IPS-NIHi7 (cell line): ENCODE measurements at regions not wholly inside any gene's neighbourhood (a gene's known extent, or its start where the extent isn't known, plus 50 kb on each side); places are given as distances from the start of the nearest gene placed in this dataset.

Experiments used
- DNase-seq: peaks from one replicate; pipeline ENCODE4 v3.0.0; 2012; ENCODE audit warnings: mixed read lengths; ENCODE audit errors: extremely low spot score

GRCh38 chr3:177300842-177301241 lies 103.6 kb upstream of the TBL1XR1 start:
- no peak for DNase-seq

- no peak for DNase-seq
Observed at GRCh38 chr3:177306252-177306651, 109.0 kb upstream of the TBL1XR1 start.

DNA sequence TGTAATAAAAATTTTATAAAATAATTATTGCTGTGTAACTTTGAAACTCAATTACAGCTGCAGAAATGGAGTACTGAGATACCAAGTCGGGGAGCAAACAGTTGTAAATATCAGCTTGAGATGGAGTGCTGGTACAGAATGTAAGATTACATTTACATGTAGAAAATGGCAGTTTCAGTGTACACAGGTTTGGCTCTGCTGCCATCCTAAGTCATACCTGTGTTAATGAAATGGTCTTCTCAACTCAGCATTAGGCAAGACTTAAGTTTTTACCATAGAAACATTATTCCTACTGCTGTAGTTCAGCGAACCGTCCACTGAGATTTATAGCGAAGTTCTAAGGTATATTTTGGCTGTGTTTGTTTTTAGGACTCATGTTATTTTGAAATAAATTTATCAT lies 110.1 kb upstream of the TBL1XR1 start:
- DNase-seq = no peak

DNA sequence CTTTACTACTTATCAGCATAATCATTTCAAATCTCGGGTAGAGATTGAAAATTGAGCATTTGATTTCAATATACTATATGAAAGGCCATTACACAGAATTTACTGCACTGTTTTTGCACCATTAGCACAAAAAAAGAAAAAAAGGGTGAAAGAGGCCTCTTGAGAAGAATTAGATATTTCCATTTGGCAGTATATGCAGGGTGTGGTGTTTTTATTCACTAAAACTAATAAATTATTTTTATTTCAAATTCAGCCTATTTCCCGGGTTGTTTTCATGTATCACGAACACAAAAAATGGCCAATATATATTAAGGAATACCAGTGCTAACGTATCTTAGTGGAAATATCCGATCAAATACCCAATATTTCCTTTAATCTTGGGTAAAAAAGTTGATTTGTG lies 110.5 kb upstream of the TBL1XR1 start:
- DNase-seq = no peak

DNA sequence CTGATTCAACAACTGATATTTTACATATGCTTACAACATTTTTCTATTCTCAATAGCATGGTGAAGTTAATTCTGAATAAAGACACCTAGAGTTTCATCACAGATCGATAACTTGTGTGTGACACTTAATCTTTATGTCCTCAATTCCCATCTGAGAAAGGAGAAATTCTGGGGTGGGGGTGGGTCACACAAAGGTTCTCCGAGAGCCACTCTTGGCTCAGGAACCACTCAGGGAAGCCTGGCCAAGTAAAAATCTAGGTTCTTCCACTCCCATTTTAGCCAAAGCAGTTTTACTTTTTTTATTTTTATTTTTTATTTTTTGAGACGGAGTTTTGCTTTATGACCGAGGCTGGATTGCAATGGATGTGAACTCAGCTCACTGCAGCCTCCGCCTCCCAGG lies 111.0 kb upstream of the TBL1XR1 start:
- no peak for DNase-seq

GRCh38 chr3:177308911-177309310 lies 111.6 kb upstream of the TBL1XR1 start:
- DNase-seq = no peak

DNA sequence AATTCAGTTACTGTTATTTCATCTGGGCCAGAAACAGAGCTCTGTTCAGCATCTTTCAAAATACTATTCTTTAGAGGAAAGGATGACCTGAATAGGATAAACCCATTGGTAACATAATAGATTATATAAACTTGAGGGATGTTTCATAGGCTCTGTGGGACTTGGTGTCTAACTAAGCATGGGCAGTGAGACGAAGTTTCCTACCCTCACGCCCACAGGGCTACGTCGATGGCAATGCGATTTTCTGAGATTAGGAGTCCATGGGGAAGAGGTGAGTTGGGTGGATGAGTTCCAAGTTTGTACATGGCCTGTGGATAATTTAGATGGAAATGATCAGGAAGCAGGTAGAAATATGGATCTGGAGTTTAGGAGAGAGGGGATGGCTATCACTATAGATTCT lies 115.2 kb upstream of the TBL1XR1 start:
- DNase-seq = no peak

DNA sequence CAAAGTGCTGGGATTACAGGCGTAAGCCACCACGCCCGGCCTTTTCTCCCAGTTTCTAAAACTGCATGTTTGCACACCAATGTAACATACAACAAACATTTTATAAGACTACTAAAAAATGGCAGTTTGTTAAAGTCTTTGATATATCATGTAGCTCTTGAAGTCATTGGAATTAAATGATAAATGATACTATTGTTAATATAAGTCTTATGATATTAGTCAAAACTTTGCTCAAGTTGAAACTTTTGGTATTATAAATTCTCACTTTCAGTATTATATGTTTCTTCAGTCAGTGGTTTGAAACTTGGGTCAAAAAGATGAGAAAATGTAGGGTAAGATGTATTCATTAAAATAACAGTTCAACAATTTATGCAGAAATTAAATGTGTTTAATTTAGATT lies 117.6 kb upstream of the TBL1XR1 start:
- no peak for DNase-seq

DNA sequence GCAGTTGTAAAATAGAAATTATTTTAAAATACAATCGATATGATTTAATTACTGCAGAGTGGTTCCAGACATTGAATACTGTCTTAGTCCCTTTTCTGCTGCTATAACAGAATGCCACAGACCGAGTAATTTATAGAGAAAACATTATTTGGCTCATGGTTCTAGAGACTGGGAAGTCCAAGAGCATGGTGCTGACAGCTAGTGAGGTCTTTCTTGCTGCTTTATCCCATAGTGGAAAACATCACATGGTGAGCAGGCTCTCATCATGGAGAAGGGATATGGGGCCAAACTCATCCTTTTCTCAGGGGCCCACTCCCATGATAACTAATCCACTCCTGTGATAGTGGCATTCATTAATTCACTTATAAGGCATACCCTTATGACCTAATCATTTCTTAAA lies 120.0 kb upstream of the TBL1XR1 start:
- DNase-seq = no peak

- DNase-seq = no peak
Observed at GRCh38 chr3:177318559-177318958, 121.3 kb upstream of the TBL1XR1 start.

DNA sequence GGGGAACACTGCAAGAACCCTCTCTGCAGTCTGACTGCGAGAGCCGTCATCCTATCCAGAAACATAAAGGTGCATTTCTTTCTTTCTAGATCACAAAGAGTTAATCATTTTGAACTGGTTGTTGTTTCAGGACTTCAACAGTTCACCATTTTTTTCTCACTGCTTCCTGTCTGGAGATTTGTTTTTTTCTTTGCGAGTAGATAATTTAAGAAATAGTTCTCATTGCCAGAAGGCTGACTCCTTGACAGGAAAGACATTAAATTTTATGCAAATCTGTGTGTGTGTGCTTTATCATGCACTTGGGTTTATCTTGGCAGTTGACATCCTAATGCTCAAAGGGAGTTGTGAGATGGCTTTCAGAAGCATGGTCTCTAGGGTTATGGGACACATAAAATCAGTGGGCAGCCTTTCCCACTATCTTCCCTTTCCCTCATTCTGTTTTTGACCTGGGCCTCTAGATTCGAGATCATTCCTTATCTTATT lies 123.5 kb upstream of the TBL1XR1 start:
- DNase-seq = no peak

- DNase-seq = no peak
Observed at GRCh38 chr3:177321819-177322218, 124.5 kb upstream of the TBL1XR1 start.

- no peak for DNase-seq
Observed at GRCh38 chr3:177322881-177323280, 125.6 kb upstream of the TBL1XR1 start.

DNA sequence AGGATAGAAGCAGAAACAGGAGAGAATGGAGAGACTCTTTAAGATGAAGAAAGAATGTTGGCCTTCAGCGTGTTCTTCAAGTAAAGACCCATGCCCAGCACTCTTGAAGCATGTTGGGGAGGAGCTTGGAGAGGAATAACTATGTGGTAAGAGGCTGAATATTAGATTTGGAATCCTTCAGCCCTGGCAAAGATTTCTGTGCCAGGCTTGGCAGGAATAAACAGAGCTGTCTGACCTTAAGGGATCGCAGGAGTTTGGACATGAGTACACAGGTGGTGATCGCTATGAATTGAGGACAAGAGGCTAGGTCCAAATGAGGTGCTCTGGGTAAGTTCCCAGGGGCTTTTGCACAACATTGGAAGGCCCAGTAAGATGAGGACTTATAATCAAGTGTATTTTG lies 132.6 kb upstream of the TBL1XR1 start:
- no peak for DNase-seq

GRCh38 chr3:177330779-177331178 lies 133.5 kb upstream of the TBL1XR1 start:
- DNase-seq = no peak

- DNase-seq = no peak
Observed at GRCh38 chr3:177331203-177331835, 134.0 kb upstream of the TBL1XR1 start.

DNA sequence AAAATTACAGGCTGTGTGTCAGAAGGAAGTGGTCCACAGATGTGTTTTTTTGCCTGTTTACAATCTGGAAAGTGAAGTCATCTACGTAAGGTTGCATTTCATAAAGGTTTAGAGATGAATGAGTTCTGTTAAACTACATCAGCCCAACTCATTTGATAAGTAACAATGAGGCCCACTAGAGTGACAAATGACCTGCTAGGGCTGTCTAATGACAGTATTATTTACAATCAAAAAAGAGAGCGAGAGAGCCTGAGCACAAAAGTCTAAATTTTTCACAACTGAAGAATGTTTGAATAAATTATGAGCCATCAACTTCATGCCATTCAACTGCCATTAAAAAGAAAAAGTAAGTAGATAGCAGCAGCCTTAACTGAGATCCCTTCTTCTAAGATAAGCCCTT lies 135.7 kb upstream of the TBL1XR1 start:
- DNase-seq = no peak

GRCh38 chr3:177333533-177334520 lies 136.5 kb upstream of the TBL1XR1 start:
- DNase-seq = no peak

DNA sequence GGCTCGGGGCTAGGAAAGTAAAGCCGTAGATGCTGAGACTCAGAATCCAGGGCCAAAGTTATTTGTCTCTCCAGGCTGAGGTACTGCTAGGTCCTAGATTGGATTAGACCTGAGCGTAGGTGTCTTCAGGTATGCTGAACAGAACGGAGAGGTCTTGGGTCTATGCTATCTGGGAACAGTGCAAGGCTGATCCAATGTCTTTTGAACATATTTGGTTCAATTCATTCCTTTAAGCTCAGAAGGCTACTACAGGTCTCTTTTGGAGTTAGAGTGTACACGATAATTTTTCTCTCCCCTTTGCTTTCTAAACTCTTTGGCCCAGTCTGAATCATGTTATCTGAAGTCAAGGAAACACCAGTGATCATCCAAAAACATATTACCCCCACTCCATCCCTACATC lies 137.5 kb upstream of the TBL1XR1 start:
- DNase-seq = no peak

DNA sequence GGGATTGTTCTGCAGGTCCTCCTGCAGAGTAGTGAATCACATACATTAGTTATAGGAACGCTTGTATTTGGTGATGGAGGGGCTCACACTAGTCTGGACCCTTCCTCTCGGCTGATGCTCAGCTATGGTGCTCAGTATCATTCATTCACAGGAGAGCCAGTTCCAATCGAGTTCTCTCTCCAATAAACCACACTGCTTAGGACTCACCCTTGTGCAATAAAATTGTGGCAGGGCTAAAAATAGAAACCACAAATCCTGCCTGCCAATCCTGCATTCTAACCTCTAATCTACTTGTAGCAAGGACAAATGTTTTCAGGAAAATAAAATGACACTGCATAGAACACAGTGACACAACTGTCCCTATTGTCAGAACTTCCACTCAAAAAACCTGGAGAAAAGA lies 138.4 kb upstream of the TBL1XR1 start:
- no peak for DNase-seq

- DNase-seq = no peak
Observed at GRCh38 chr3:177336873-177337450, 139.7 kb upstream of the TBL1XR1 start.

- no peak for DNase-seq
Observed at GRCh38 chr3:177337541-177338331, 140.5 kb upstream of the TBL1XR1 start.
